Cardiac muscle cell (in vitro differentiated cells and primary cell): ENCODE measurements at regions not wholly inside any gene's neighbourhood (a gene's known extent, or its start where the extent isn't known, plus 50 kb on each side); places are given as distances from the start of the nearest gene placed in this dataset.

Experiments used
- DNase-seq, 2 donors: peaks; one replicate each; pipeline versions ENCODE4 v3.0.0 to v3.0.0-alpha.2; 2010 to 2017; ENCODE audit warnings: low read depth in 1 of 2, low spot score in 1 of 2
- H3K27ac ChIP-seq: fragments of 200-600 bp; sonication (generic); 2 replicates; pipeline ENCODE4 v1.5.1; 2016
- H3K27me3 ChIP-seq: fragments of 200-600 bp; sonication (generic); 2 replicates; pipeline ENCODE4 v1.6.0; 2016; ENCODE audit warnings: control low read depth
- H3K36me3 ChIP-seq: fragments of 200-600 bp; sonication (generic); 2 replicates; pipeline ENCODE4 v1.5.1; 2016; ENCODE audit warnings: control low read depth
- H3K4me1 ChIP-seq: fragments of 200-600 bp; sonication (generic); 2 replicates; pipeline ENCODE4 v1.8.1; 2017; ENCODE audit warnings: low read depth, mild to moderate bottlenecking, mixed run types
- H3K4me3 ChIP-seq: fragments of 200-600 bp; sonication (generic); 2 replicates; pipeline ENCODE4 v1.5.1; 2016; ENCODE audit warnings: mild to moderate bottlenecking
- H3K9me3 ChIP-seq: fragments of 200-600 bp; sonication (generic); 2 replicates; pipeline ENCODE4 v1.5.1; 2017; ENCODE audit warnings: low read depth, mild to moderate bottlenecking, control low read depth
- CTCF ChIP-seq: IDR thresholded peaks from 2 replicates; pipeline ENCODE4 v1.5.1; 2012; ENCODE audit warnings: low read depth, mild to moderate bottlenecking, low read length

GRCh38 chr3:13161021-13161759 is 88.0 kb upstream of the IQSEC1 start:
- Histone ChIP-seq H3K9me3 (no peaks in the 10 kb centered on the region), H3K27me3 (no peaks in the 10 kb centered on the region), H3K4me1 (no peaks in the 10 kb centered on the region), H3K36me3 (no peaks in the 10 kb centered on the region), H3K4me3 (no peak overlapping the region), H3K27ac (no peak overlapping the region)
- TF ChIP-seq CTCF, result no peak
- DNase-seq, result no peak

GRCh38 chr3:13160619-13161018 is 87.4 kb upstream of the IQSEC1 start:
- no peaks in the 10 kb centered on the region for H3K4me1 ChIP-seq

GRCh38 chr3:13159890-13160289 is 86.7 kb upstream of the IQSEC1 start:
- H3K27ac ChIP-seq, result no peak overlapping the region
- H3K36me3 ChIP-seq, result no peaks in the 10 kb centered on the region
- H3K27me3 ChIP-seq, result no peaks in the 10 kb centered on the region
- no peaks in the 10 kb centered on the region for H3K9me3 ChIP-seq
- H3K4me3 ChIP-seq, result no peak overlapping the region
- no peaks in the 10 kb centered on the region for H3K4me1 ChIP-seq
- TF ChIP-seq CTCF, result no peak
- DNase-seq, result no peak

More at GRCh38 chr3:13160619-13161018, 87.4 kb upstream of the IQSEC1 start:
- no peak overlapping the region for H3K4me3 ChIP-seq
- no peak for DNase-seq
- H3K27me3 ChIP-seq, result no peaks in the 10 kb centered on the region
- H3K27ac ChIP-seq, result no peak overlapping the region
- TF ChIP-seq CTCF, result no peak
- no peaks in the 10 kb centered on the region for H3K36me3 ChIP-seq
- no peaks in the 10 kb centered on the region for H3K9me3 ChIP-seq

- H3K27me3 ChIP-seq, result no peaks in the 10 kb centered on the region
- H3K4me1 ChIP-seq, result no peaks in the 10 kb centered on the region
- no peak overlapping the region for H3K27ac ChIP-seq
- no peaks in the 10 kb centered on the region for H3K36me3 ChIP-seq
- DNase-seq, result no peak
- H3K9me3 ChIP-seq, result no peaks in the 10 kb centered on the region
- no peak overlapping the region for H3K4me3 ChIP-seq
- no peak for TF ChIP-seq CTCF
These were observed 85.6 kb upstream of the IQSEC1 start for GRCh38 chr3:13158871-13159270.

- DNase-seq, result no peak
- Histone ChIP-seq H3K27me3 (no peaks in the 10 kb centered on the region), H3K36me3 (no peaks in the 10 kb centered on the region), H3K27ac (no peak overlapping the region), H3K4me1 (no peaks in the 10 kb centered on the region), H3K4me3 (no peak overlapping the region), H3K9me3 (no peaks in the 10 kb centered on the region)
- TF ChIP-seq CTCF, result no peak
These were observed 85.2 kb upstream of the IQSEC1 start for GRCh38 chr3:13158408-13158807.
